ENCODE measurements at regions not wholly inside any gene's neighbourhood (a gene's known extent, or its start where the extent isn't known, plus 50 kb on each side); places are given as distances from the start of the nearest gene placed in this dataset.

DNA sequence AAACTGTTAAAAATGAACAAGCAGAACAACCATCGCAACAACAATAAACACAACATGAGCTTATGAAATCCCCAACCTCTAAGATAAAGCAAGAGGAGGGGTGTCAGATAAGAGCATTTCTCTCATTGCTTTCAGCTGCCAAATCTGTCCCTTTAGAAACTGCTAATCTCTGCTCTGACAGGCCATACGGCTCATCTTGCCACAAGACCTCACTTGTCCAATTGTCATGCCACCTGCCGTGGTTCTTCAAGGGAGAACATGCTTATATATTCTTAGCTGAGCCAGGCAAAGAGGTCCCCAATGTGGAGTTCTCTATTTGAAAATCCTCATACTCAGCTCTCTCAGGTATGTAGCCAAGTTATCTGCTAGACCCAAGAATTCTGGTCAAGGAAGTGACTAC, 405.0 kb upstream of the TNC start:
- TF ChIP-seq POLR2AphosphoS5 (IDR thresholded peaks at IDR 0.05) (no peak), POLR2A (IDR thresholded peaks at IDR 0.05) (no peak), EP300 (IDR thresholded peaks at IDR 0.05) (no peak)
